ENCODE measurements at regions not wholly inside any gene's neighbourhood (a gene's known extent, or its start where the extent isn't known, plus 50 kb on each side); places are given as distances from the start of the nearest gene placed in this dataset.
"Not testable (repeated sequence)": the region's sequence is repeated elsewhere in the genome, so short reads cannot be mapped to it uniquely, and the experiment has no call there.

DNA sequence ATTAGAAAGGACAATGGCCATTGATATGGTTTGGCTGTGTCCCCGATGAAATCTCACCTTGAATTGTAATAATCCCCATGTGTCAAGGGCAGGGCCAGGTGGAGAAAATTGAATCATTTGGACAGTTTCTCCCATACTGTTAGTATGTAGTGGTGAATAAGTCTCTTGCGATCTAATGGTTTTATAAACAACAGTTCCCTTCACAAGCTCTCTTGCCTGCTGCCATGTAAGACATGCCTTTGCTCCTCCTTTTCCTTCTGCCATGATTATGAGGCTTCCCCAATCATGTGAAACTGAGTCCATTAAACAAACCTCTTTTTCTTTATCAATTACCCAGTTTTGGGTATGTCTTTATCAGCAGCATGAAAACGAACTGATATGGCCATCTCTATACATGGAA, 302.7 kb downstream of the SFMBT2 start:
- no peak for DNase-seq

DNA sequence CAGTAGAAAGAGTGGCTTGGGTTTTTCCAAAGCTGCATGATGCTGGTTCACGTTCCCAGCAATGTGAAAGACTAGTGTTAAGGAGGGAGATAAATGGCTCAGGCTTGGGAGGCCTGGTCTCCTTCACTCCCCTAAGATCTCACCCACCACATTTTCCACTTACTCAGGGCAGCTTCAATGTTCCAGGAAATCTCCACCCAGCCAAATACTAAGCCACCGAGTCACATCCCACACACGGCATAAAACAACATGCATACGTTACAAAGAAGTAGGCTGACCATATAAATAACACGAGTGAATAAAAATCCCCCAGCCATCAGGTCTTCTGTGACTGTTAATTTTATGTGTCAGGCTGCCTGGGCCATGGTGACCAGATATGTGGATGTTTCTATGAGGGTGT, 303.5 kb downstream of the SFMBT2 start:
- no peak for DNase-seq

DNA sequence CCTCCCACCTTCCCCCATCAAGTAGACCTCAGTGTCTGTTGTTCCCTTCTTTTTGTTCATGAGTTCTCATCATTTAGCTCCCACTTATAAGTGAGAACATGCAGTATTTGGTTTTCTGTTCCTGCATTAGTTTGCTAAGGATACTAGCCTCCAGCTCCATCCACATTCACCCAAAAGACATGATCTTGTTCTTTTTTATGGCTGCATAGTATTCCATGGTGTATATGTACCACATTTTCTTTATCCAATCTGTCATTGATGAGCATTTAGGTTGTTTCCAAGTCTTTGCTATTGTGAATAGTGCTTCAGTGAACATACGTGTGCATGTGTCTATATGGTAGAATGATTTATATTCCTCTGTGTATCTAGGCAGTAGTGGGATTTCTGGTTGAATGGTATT, 306.5 kb downstream of the SFMBT2 start:
- not testable (repeated sequence) for DNase-seq

DNA sequence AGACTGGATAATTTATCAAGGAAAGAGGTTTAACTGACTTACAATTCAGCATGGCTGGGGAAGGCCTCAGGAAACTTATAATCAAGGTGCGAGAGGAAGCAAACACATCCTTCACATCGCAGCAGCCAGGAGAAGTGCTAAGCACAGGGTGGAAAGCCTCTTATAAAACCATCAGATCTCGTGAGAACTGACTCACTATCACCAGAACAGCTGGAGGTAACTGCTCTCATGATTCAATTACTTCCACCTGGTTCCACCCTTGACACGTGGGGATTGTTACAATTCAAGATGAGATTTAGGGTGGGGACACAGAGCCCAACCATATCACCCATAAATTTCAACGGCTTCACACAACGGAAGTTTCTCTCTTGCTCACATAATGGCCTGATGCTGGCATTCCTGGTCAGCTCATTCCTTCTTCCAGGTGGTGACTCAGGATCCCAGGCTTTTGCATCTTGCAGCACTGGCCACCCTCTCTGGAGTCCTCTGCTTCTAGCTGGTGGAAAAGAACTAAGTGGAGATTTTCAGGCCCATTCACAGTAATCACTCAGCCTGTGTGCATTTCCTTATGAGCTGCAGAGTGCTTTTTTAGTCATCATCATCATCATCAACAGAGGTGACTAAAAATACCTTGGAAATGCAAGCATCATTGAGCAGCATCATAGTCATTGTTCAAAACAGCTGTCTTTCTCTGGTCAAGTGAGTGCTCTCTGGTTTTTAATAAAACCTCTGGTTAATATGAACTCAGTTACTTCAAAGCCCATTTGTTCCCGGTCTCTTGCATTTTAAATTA, 308.1 kb downstream of the SFMBT2 start:
- no peak for DNase-seq

DNA sequence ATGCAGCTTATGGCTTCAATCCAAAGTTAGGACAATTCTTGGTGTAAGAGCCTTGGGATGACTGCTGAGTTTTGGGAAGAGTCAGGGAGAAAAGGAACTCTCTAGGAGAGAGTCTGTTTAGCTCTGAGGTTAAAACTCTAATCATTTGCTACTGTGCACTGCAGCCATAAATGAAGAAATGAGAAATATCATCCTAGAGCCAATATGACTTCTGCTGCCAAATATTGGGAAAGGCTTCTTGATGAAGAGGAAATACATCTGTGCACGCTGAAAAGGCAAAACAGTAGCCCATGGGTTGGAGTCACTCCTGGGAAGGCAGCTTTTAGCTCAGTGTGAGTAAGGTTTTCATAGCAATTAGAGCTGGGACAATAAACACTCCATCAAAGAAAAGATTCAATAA, 308.8 kb downstream of the SFMBT2 start:
- DNase-seq, result no peak

DNA sequence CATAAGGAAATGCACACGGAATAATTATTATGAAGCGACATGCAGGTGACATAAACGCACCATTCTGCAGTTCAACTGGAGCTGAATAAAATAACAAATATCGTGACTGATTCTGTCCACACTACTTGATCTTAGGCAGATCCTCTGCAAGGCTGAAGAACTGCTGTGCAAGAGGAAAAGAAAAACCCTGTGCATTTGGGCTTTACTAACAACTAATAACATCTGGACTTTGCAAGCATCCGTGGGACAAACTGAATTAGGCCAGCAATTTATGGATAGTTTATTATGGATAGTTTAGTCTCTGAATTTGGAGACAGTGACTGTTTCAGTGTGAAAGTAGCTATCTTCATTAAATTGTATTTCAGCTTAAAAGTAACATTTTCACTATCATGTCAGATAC, 309.4 kb downstream of the SFMBT2 start:
- DNase-seq, result no peak

DNA sequence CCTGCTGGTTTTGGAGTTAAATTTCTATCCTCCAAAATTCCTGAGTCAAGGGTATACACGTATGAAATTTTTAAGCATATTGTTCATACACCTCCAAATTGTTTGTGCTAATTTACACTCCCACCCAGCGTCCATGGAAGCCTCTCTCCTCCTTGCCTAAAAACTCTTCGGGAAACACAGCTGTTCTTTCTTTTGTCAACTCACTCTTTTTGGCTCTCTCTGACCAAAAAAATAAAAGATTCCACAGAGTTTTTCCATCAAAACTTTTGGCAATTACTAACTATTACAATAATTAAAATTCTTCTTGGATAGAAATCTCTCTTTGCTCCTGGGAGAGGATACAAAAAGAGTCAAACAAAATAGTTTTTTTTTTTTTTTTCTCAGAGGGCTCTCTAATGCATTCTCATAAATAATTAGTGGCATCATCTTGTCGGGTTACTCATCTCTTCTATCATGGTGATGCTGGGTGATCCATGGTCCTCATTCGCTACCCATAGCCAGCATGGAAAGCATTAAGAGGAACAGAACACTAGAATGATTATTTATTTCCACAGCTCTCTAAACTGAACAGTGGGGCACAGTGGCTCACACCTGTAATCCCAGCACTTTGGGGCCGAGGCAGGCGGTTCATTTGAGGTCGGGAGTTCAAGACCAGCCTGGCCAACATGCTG, 310.7 kb downstream of the SFMBT2 start:
- DNase-seq, result no peak

DNA sequence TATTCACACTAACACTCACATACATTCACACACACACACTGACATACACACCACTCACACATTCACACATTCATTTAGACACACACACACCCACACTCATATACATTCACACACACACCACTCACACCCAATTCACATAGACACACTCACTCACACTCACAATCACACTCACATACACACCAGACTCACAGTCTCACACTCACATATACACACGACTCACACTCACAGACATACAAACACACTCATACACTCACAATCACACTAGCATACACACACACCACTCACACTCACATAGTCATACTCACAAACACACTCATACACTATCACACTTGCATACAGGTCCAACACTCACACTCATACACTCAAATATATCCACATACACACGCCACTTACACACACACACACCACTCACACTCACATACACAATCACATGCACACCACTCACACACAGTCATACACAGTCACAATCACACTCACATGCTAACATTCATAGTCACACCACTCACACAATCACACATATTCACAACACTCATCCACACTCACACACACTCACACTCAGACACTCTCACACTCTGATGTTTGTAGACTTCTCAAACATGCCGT, 312.6 kb downstream of the SFMBT2 start:
- DNase-seq, result no peak

DNA sequence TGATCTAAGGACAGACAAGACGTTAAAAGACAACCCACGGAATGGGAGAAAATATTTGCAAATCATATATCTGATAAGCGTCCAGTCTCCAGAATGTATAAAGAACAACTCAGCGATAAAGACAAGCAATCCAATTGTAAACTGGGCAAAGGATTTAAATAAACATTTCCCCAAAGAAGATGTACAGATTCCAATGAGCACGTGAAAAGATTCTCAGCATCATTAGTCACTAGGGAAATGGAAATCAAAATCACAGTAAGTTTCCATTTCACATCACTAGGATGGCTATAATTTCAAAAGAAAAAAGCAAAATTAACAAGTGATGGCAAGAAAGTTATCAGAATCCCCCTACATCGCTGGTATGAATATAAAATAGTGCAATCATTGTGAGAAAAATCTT, 316.1 kb downstream of the SFMBT2 start:
- no peak for DNase-seq

DNA sequence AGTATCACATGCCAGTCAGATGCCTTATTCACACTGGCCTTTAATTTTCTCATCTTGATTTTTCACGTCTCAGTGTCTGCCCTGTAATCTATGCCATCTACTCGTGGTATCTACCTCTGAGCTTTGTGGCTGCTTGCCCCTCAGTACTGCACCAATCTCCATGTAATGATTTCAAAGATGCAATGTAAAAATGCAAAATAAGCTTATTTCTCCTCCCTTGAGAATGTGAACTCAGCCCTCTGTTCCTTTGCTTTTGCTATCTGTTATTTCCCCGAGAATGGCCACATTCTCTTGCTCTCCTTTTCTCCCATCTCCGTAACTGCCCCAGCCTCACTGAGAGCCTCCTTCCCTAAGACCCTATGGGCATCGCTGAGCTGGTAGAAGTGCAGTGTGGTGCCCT, 317.5 kb downstream of the SFMBT2 start:
- no peak for DNase-seq

DNA sequence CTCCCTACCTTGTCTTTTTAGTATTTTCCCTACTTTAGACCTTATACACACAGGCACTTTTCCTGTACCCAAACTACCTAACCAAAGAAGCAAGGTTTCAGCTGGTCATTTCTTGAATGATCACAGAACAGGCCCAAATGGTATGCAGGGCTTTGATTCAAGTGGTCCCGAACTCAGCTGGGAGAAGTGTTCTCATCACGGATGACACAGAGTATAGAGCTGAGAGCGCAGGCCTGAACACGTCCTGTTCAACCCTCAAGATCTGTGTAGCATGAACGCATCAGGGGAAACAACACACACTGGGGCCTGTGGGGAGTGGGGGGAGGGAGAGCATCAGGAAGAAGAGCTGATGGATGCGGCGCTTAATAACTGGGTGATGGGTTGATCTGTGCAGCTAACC, 318.2 kb downstream of the SFMBT2 start:
- no peak for DNase-seq

DNA sequence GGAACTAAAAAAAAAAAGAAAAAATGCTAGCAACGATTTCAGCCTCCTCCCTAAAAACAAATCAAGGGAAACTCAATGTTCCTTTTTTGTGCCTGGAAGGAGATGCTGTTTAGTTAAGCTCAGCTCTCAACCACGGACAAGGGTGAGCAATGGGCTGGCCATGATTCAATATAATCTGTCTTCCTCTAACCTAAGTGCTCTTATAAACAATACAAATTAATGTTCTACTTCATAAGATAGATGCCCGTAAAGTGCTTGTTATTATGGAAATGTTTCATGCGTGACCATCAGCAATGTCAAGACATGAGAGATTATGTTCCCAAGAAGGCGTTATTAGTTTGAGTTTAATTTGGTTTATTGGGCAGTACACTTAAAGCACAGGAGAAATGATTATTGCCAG, 320.3 kb downstream of the SFMBT2 start:
- no peak for DNase-seq

DNA sequence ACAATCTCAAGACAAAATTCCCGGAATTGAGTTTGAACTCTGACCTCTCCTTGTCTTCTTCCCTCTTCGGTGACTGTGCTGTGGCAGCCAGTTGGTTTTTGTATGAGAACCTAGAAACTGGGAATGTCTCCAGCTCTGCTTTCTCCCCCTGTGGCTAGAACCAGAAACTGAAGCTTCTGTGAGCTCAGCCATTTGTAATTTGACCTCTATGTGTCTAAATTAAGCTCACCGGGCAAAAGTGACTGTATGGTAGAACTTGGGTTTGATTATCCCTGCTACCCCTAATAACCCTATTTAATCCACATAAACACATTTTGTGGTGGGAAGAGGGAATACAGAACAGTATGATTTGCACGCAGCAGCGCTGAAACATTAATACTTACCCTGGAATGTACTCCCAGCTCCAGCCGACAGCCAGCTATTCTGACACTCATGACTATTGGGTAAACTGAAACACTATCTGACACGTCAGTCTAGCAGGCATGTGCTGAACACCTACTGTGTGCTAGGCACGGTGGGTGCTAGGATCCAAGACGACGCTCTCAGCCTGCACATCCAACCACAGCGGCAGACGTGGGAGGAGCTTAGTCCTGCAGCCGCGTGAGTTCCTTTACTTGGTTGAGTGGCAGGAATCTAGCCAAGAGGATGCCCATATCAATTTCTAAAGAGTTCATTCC, 324.8 kb downstream of the SFMBT2 start:
- DNase-seq, result no peak

DNA sequence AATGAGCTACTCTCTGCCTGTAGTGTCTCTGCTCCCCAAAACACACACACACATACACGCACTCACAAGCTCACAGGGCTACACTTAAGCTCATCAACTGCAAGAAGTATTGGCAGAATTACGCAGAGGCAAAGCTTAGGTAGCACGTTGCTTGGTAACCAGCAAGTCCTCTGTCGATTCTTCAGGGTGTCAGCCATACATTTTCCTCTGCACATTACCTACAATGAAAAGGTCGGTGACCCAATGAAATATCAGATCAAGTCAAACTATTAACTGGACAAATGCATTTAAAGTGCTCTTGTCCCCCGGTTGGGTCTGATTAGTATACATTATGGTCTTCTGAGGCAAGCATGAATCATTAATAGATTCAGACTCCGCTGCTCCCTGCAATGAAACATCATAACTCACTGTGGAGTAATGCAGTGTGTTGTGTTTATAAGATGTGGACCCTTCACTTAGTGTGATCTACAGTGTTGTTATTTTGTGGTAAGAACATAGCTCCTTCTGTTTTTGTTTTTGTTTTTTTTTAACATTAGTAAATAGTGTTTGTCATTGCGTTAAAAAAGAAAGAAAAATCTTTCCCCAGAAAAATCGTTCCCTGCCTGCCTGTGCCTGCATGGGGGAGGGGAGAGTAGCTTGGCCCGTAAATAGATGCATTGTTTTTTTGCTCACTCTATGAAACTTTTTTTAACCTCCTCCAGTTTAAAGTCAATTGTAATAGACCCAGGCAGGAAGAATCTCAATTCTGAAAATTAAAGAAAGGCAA, 325.5 kb downstream of the SFMBT2 start:
- DNase-seq, result no peak

DNA sequence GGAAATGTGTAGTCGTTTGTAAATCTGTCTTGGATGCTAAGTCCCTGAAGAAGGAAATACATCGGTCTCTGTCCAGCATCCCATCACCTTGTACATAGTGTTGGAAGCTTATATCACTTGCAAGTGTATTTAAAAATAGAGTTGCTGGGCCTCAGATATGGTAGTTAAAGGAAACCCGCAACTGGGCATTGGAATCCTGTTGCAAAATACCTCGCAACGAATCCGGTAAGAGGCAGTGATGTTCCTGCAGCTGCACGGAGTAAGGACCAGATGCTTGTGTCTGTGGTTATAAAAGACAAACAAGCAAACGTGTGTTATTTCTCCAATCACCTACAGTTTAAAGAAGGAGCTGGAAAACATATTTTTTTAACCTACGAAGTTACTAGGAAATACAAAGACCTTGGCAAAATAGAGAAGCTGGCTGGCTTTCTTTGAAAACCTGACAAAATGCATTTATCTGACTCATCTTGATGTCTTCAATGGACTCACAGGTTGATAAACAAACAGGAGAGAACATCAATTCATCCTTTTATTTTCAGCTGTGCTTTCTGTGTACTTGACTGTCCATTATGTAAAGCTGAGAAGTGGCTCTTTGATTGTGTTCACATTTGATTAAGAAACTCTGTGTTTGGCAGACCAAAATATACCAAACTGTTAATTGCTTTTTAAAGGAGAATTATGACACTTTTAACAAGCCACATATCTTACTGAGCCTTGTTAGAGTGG, 326.4 kb downstream of the SFMBT2 start:
- DNase-seq, result no peak

DNA sequence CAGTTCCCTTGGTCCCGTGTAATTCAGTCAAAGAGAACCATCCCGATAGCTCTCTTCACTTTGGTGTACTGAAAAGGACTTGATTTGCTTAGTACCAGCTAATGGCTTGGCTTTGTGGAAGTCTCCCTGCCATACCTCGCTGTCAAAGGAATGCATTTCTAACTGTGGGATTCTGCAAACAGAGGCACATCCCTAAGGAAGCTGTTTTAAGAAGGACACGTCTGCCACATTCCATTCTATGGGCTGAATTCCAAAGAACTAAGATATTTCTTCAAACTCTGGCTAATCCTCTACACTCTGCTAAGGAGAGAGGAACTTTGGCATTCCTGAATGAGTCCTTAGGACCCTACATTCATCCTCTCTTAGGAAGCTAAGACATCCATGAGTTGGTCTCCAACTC, 327.9 kb downstream of the SFMBT2 start:
- DNase-seq, result no peak

DNA sequence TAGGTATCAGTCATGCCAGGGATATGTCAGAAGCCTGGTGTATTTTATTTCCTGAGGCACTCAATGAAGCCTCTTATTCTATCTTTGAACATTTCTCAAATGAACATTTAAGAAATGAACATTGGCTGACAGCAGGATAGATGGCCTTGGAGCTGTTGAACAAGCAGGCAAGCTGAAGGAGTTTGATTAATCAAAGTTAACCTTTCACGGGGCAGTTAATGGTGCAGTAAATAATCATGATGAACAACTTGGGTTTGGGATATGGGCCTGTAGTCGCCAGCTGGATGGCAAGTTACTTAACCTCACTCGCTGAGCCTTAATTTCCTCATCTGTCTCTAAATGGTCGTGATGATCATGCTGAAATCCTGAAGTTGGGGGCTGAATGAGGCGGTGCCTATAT, 333.0 kb downstream of the SFMBT2 start:
- DNase-seq, result no peak

DNA sequence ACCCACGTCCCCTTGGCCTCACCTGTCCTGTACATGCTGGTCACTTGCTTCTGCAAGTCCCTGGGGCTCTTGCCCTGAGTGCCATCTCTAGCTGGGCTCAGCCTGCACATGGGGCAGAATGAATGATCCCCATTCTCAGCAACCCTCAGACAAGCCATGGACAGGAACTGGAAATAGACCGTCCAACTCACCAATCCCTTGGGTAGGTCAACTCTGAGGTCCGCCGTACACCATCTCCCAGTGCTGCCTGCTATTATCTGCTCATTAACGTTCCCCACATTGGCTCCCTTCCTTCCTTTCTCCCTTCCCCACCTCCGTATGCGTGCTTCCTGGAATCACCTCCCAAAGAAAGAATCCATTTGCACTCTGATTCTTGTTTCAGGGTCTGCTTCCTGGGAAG, 335.0 kb downstream of the SFMBT2 start:
- DNase-seq, result no peak

DNA sequence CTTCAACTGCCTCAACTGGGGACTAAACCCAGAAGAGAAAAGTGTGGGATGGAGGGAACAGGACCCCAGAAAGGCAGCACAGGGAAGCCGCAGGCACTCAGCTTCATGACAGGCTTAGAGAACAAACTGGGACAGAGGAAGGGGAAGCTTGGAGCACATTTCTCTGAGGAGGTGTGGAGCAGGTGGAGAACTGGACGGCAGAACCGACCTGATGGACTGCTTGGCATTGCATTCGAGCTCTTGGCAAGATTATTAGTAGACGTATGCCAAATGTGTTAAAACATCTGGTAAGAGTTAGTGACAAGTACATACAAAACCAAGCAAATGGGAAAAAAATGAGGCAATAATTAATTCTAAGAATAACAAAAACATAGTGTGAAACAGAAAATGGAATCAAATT, 335.7 kb downstream of the SFMBT2 start:
- DNase-seq, result no peak

DNA sequence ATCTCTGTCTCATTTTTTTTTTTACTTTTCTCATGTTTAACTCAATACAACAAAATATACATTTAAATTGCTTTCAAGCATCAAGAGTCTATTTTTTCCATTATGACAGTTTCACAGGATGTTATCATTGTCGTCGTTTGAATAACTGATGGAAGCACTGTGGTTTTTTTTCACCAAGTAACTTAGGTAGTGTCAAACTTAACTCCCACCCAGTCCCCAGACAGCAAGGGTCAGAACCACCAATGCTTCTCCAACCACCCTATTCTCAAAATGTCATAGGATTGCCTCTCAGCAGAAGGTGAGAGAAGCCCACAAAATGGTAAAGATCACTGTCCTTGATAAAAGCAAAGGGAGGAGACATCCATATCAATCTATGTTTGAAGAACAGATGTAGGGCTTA, 339.4 kb downstream of the SFMBT2 start:
- DNase-seq, result no peak

DNA sequence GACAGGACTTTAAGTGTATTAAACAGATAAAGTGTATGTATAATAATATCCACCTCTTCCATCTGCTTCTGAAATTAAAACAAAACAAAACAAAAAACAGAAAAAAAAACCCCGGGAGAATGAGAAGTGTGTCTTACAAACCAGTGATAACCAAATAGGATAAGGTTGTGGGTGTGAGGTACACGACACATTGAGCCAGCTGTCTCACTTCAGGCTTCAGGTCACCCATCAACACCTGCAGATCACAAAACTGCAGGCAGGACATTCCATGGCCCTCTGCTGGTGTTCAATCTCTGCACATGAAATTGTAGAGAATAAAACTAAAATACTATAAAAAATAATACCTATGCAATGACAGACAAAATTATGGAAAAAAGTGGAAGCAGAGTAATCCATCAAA, 339.9 kb downstream of the SFMBT2 start:
- DNase-seq, result no peak

DNA sequence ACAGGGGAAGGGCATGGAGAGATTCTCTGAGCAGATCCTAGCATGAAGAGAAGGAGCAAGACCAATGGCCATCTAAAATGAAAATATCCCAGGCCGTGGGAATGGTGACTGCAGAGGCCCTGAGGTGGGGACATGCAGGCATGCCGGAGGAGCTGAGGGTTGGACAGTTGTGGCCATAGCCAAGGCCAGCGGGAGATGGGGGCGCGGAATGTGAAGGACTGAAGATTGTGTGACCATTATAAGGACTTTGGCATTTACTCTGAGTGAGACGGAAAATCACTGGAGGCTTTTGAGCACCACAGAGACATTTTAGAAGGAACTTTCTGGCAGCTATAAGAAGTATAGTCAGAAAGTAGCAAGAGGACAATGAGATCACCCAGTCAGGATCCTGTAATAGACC, 341.1 kb downstream of the SFMBT2 start:
- no peak for DNase-seq

Data from NCI-H226 (cell line).